ENCODE measurements at regions not wholly inside any gene's neighbourhood (a gene's known extent, or its start where the extent isn't known, plus 50 kb on each side); places are given as distances from the start of the nearest gene placed in this dataset.

DNA sequence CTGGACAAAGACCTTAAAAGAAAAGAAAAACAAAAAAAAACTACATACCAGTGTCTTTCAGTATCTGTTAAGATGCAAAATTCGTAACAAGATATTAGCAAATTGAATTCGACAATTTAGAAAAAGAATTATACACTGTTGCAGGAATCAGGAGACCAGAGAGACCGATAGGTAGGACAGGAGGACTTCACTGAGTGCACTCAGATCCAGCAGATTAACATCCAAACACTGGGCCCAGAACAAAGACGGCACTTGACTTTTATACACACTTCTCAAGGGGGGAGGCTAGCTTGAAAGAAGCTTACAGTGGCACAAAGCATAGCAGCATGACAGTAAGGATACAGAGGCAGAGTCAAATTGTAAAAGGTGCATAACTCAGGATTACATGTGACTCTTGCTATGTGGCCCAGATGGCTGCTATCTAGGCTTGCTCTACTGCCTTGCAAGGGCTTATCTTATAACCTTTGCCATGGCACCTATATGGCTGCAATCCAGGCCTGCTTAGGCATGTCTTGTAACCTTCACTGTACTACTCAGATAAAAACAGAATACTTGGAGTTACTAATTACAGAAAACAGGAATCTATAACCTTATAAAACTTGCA is 507.3 kb upstream of the LRRTM4 start:
- no peak for TF ChIP-seq CTCF (tag by site-specific recombination; IDR thresholded peaks at IDR 0.05)
- no peak for TF ChIP-seq IKZF3 (tag by site-specific recombination; IDR thresholded peaks at IDR 0.05)
- TF ChIP-seq ZNF19 (tag by site-specific recombination; IDR thresholded peaks at IDR 0.05; ENCODE audit: low read depth): no peak
- no peak for TF ChIP-seq ZNF423 (tag by site-specific recombination; IDR thresholded peaks at IDR 0.05)
- TF ChIP-seq ZNF501 (tag by site-specific recombination; IDR thresholded peaks at IDR 0.05): no peak
- TF ChIP-seq ZBTB21 (tag by site-specific recombination; IDR thresholded peaks at IDR 0.05): no peak
- TF ChIP-seq PBX3 (CRISPR knock-in tag; IDR thresholded peaks at IDR 0.05): no peak
- TF ChIP-seq, protein P1, sequence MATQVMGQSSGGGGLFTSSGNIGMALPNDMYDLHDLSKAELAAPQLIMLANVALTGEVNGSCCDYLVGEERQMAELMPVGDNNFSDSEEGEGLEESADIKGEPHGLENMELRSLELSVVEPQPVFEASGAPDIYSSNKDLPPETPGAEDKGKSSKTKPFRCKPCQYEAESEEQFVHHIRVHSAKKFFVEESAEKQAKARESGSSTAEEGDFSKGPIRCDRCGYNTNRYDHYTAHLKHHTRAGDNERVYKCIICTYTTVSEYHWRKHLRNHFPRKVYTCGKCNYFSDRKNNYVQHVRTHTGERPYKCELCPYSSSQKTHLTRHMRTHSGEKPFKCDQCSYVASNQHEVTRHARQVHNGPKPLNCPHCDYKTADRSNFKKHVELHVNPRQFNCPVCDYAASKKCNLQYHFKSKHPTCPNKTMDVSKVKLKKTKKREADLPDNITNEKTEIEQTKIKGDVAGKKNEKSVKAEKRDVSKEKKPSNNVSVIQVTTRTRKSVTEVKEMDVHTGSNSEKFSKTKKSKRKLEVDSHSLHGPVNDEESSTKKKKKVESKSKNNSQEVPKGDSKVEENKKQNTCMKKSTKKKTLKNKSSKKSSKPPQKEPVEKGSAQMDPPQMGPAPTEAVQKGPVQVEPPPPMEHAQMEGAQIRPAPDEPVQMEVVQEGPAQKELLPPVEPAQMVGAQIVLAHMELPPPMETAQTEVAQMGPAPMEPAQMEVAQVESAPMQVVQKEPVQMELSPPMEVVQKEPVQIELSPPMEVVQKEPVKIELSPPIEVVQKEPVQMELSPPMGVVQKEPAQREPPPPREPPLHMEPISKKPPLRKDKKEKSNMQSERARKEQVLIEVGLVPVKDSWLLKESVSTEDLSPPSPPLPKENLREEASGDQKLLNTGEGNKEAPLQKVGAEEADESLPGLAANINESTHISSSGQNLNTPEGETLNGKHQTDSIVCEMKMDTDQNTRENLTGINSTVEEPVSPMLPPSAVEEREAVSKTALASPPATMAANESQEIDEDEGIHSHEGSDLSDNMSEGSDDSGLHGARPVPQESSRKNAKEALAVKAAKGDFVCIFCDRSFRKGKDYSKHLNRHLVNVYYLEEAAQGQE (tag by site-specific recombination; IDR thresholded peaks at IDR 0.05): no peak
- TF ChIP-seq TCF7L2 (IDR thresholded peaks at IDR 0.05; ENCODE audit: borderline replicate concordance, low read depth, low read length): no peak
- no peak for TF ChIP-seq ZNF473 (tag by site-specific recombination; IDR thresholded peaks at IDR 0.05)
- TF ChIP-seq HOXC10 (CRISPR knock-in tag; IDR thresholded peaks at IDR 0.05): no peak
- TF ChIP-seq ZSCAN30 (tag by site-specific recombination; IDR thresholded peaks at IDR 0.05): no peak
- no peak for TF ChIP-seq PATZ1 (tag by site-specific recombination; IDR thresholded peaks at IDR 0.05)

Data from HEK293 (cell line).